ENCODE measurements at regions not wholly inside any gene's neighbourhood (a gene's known extent, or its start where the extent isn't known, plus 50 kb on each side); places are given as distances from the start of the nearest gene placed in this dataset.

- ChIA-PET POLR2A (no interaction called here), CTCF (no interaction called here)
- no peak for DNase-seq
- no peak overlapping the region for H3K27ac Mint-ChIP-seq
- intact Hi-C loops (cut with micrococcal nuclease), result no loop called here
- H3K9me3 Mint-ChIP-seq, result peaks cover 3% of the 10 kb centered on the region
- H3K4me3 Mint-ChIP-seq, result no peak overlapping the region
- no peaks in the 10 kb centered on the region for H3K36me3 Mint-ChIP-seq (ENCODE audit: low read depth)
- no peak for TF ChIP-seq CTCF (IDR thresholded peaks at IDR 0.05)
- no peaks in the 10 kb centered on the region for H3K4me1 Mint-ChIP-seq
- H3K27me3 Mint-ChIP-seq, result no peaks in the 10 kb centered on the region
- ATAC-seq (ENCODE audit: low read depth), result no peak
Observed at GRCh38 chr4:129602447-129602846, 506.5 kb downstream of the C4orf33 start.

GRCh38 chr4:129603241-129603931, 507.4 kb downstream of the C4orf33 start:
- H3K9me3 Mint-ChIP-seq, result peaks cover 3% of the 10 kb centered on the region
- no peak for ATAC-seq (ENCODE audit: low read depth)
- no peaks in the 10 kb centered on the region for H3K4me1 Mint-ChIP-seq
- TF ChIP-seq CTCF (IDR thresholded peaks at IDR 0.05), result no peak
- H3K4me3 Mint-ChIP-seq, result no peak overlapping the region
- H3K27me3 Mint-ChIP-seq, result no peaks in the 10 kb centered on the region
- H3K27ac Mint-ChIP-seq, result no peak overlapping the region
- no peak for DNase-seq
- H3K36me3 Mint-ChIP-seq (ENCODE audit: low read depth), result no peaks in the 10 kb centered on the region
- ChIA-PET CTCF (no interaction called here), POLR2A (no interaction called here)
- intact Hi-C loops (cut with micrococcal nuclease), result no loop called here

- CTCF ChIA-PET, result no interaction called here
- intact Hi-C loops (cut with micrococcal nuclease), result no loop called here
- ATAC-seq (ENCODE audit: low read depth), result no peak
- H3K27me3 Mint-ChIP-seq, result no peaks in the 10 kb centered on the region
- H3K4me3 Mint-ChIP-seq, result no peak overlapping the region
- H3K4me1 Mint-ChIP-seq, result no peaks in the 10 kb centered on the region
- no peaks in the 10 kb centered on the region for H3K36me3 Mint-ChIP-seq (ENCODE audit: low read depth)
- TF ChIP-seq CTCF (IDR thresholded peaks at IDR 0.05), result no peak
- DNase-seq, result no peak
- POLR2A ChIA-PET, result no interaction called here
- H3K27ac Mint-ChIP-seq, result no peak overlapping the region
- peaks cover 1% of the 10 kb centered on the region for H3K9me3 Mint-ChIP-seq
Observed at GRCh38 chr4:129604632-129605255, 508.8 kb downstream of the C4orf33 start.

- DNase-seq, result no peak
- Mint-ChIP-seq H3K36me3 (ENCODE audit: low read depth) (no peaks in the 10 kb centered on the region), H3K27ac (no peak overlapping the region), H3K4me3 (no peak overlapping the region), H3K27me3 (no peaks in the 10 kb centered on the region), H3K9me3 (peaks cover 6% of the 10 kb centered on the region), H3K4me1 (no peaks in the 10 kb centered on the region)
- ATAC-seq (ENCODE audit: low read depth), result no peak
- ChIA-PET POLR2A (no interaction called here), CTCF (no interaction called here)
- no peak for TF ChIP-seq CTCF (IDR thresholded peaks at IDR 0.05)
- intact Hi-C loops (cut with micrococcal nuclease), result no loop called here
Observed at GRCh38 chr4:129614611-129615010, 518.7 kb downstream of the C4orf33 start.

GRCh38 chr4:129622566-129622965, 526.6 kb downstream of the C4orf33 start:
- H3K9me3 Mint-ChIP-seq, result no peaks in the 10 kb centered on the region
- H3K4me3 Mint-ChIP-seq, result no peak overlapping the region
- TF ChIP-seq CTCF (IDR thresholded peaks at IDR 0.05), result no peak
- ChIA-PET CTCF (no interaction called here), POLR2A (no interaction called here)
- H3K36me3 Mint-ChIP-seq (ENCODE audit: low read depth), result no peaks in the 10 kb centered on the region
- no peak for ATAC-seq (ENCODE audit: low read depth)
- no peak overlapping the region for H3K27ac Mint-ChIP-seq
- no peak for DNase-seq
- intact Hi-C loops (cut with micrococcal nuclease), result no loop called here
- no peaks in the 10 kb centered on the region for H3K27me3 Mint-ChIP-seq
- H3K4me1 Mint-ChIP-seq, result no peaks in the 10 kb centered on the region

Measured in activated B cell treated with CpG ODN at 0.5 μM for 24 hours (primary cell).